ENCODE measurements at regions not wholly inside any gene's neighbourhood (a gene's known extent, or its start where the extent isn't known, plus 50 kb on each side); places are given as distances from the start of the nearest gene placed in this dataset.
"Not testable (repeated sequence)": the region's sequence is repeated elsewhere in the genome, so short reads cannot be mapped to it uniquely, and the experiment has no call there.

- CTCF ChIA-PET; H3K4me1 ChIP-seq; FAIRE-seq; H3K27ac ChIP-seq; H3K4me3 ChIP-seq; ATAC-seq; POLR2A ChIA-PET; H3K4me2 ChIP-seq; H3K9me3 ChIP-seq; DNase-seq (ENCODE audit: low read depth in 1 of 2, low spot score in 1 of 2): not testable (repeated sequence)
- WGBS (ENCODE audit: missing lambda C conversion rate) = 77% methylated on average over 7 of the region's 9 CpGs
These were observed 116.6 kb upstream of the PRKX start for GRCh38 chrX:3830020-3830419.

- H3K4me2 ChIP-seq; H3K4me3 ChIP-seq; H3K4me1 ChIP-seq; H3K27ac ChIP-seq; CTCF ChIA-PET; FAIRE-seq; POLR2A ChIA-PET; H3K9me3 ChIP-seq; DNase-seq (ENCODE audit: low read depth in 1 of 2, low spot score in 1 of 2); ATAC-seq: not testable (repeated sequence)
- WGBS (ENCODE audit: missing lambda C conversion rate) = 85% methylated on average over 6 of the region's 12 CpGs
These were observed 115.6 kb upstream of the PRKX start for GRCh38 chrX:3829041-3829531.

- FAIRE-seq; H3K27ac ChIP-seq; H3K4me2 ChIP-seq; CTCF ChIA-PET; H3K4me1 ChIP-seq; DNase-seq (ENCODE audit: low read depth in 1 of 2, low spot score in 1 of 2); ATAC-seq; POLR2A ChIA-PET; H3K4me3 ChIP-seq; H3K9me3 ChIP-seq: not testable (repeated sequence)
- 83% methylated on average over 17 of the region's 20 CpGs for WGBS (ENCODE audit: missing lambda C conversion rate)
These were observed 115.1 kb upstream of the PRKX start for GRCh38 chrX:3828378-3829040.

- DNase-seq (ENCODE audit: low read depth in 1 of 2, low spot score in 1 of 2); H3K9me3 ChIP-seq; H3K4me3 ChIP-seq; H3K4me1 ChIP-seq; H3K27ac ChIP-seq; CTCF ChIA-PET; ATAC-seq; POLR2A ChIA-PET; FAIRE-seq; H3K4me2 ChIP-seq: not testable (repeated sequence)
- WGBS (ENCODE audit: missing lambda C conversion rate) = no CpG with 5 or more reads among the region's 5 CpGs
These were observed 110.6 kb upstream of the PRKX start for GRCh38 chrX:3824008-3824407.

DNA sequence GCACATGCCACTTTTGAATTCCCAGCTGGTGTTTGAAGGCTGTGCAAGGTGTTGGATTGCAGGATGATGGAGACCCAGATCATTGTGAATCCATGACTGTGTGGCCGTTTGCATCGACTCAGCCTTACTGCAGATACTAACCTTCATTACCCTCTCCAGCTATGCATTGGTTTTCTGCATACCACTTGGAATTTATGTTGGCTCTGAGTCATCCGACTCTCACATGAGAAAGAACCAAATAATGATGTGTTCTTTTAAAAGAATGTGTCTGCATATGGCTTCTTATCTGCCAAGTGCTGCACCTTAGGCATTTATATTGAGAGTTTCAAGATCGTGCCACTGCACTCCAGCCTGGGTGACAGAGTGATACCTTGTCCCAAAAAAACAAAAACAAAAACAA lies 106.7 kb upstream of the PRKX start:
- ChIA-PET POLR2A (no interaction called here), CTCF (no interaction called here)
- H3K4me3 ChIP-seq = no peak overlapping the region
- FAIRE-seq = no peak
- no peak overlapping the region for H3K27ac ChIP-seq
- no peak for TF ChIP-seq CTCF (IDR thresholded peaks at IDR 0.05)
- TF ChIP-seq HEYL (CRISPR knock-in tag; IDR thresholded peaks at IDR 0.05) = no peak
- TF ChIP-seq ZSCAN20 (CRISPR knock-in tag; IDR thresholded peaks at IDR 0.05) = no peak
- TF ChIP-seq CHD2 (IDR thresholded peaks at IDR 0.05; ENCODE audit: low read length, partially characterized antibody) = no peak
- no peak for TF ChIP-seq E2F6 (IDR thresholded peaks at IDR 0.05; ENCODE audit: borderline replicate concordance, low read depth)
- no peak for TF ChIP-seq CBX2 (IDR thresholded peaks at IDR 0.05; ENCODE audit: borderline replicate concordance, low read depth)
- no peak for TF ChIP-seq PHF8 (IDR thresholded peaks at IDR 0.05; ENCODE audit: borderline replicate concordance, low read depth)
- TF ChIP-seq REST (IDR thresholded peaks at IDR 0.05) = no peak
- TF ChIP-seq EHF (CRISPR knock-in tag; IDR thresholded peaks at IDR 0.05) = no peak
- no peak for TF ChIP-seq FOXS1 (CRISPR knock-in tag; IDR thresholded peaks at IDR 0.05)
- H3K9me3 ChIP-seq = no peaks in the 10 kb centered on the region
- H3K4me1 ChIP-seq = no peaks in the 10 kb centered on the region; the same call in 2 of the 3 replicates
- DNase-seq (ENCODE audit: low read depth in 1 of 2, low spot score in 1 of 2) = no peak
- no peak for ATAC-seq
- 60% methylated on average over 4 of the region's 4 CpGs for WGBS (ENCODE audit: missing lambda C conversion rate)
- no peak overlapping the region for H3K4me2 ChIP-seq

- DNase-seq (ENCODE audit: low read depth in 1 of 2, low spot score in 1 of 2); H3K4me2 ChIP-seq; H3K4me3 ChIP-seq; H3K9me3 ChIP-seq; POLR2A ChIA-PET; H3K4me1 ChIP-seq; FAIRE-seq; CTCF ChIA-PET; ATAC-seq; H3K27ac ChIP-seq: not testable (repeated sequence)
- 97% methylated on average over 5 of the region's 5 CpGs for WGBS (ENCODE audit: missing lambda C conversion rate)
These were observed 104.0 kb upstream of the PRKX start for GRCh38 chrX:3817480-3817879.

All from A549 (cell line).